Activated CD8-positive, alpha-beta memory T cell treated with anti-CD3 and anti-CD28 coated beads for 24 hours (primary cell): ENCODE measurements at regions not wholly inside any gene's neighbourhood (a gene's known extent, or its start where the extent isn't known, plus 50 kb on each side); places are given as distances from the start of the nearest gene placed in this dataset.

Experiments used
- DNase-seq: peaks from one replicate; pipeline ENCODE4 v3.0.0-alpha.2; 2020

GRCh38 chr11:95375451-95375850 is 144.4 kb upstream of the SESN3 start:
- DNase-seq: no peak

GRCh38 chr11:95374105-95374504 is 143.1 kb upstream of the SESN3 start:
- DNase-seq: no peak

DNA sequence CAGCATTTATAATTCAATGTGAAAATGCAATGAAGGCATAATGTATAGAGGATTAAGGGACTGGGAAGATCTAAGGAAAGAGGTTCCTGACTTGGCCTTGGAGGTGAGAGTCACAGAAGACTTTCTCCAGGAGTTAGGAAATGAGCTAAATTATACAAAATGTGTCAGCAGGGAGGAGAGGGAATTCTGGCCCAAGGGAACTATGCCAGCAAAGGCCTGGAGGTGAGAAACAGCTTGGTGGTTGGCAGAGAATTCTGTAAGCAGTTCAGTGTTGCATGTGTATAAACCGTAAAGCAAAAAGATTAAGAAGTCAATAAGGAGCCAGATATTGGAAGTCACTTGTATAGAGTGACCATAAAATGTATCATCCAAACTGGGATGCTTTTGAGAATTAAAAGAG is 142.2 kb upstream of the SESN3 start:
- DNase-seq: no peak

GRCh38 chr11:95372097-95372656 is 141.2 kb upstream of the SESN3 start:
- DNase-seq: no peak

DNA sequence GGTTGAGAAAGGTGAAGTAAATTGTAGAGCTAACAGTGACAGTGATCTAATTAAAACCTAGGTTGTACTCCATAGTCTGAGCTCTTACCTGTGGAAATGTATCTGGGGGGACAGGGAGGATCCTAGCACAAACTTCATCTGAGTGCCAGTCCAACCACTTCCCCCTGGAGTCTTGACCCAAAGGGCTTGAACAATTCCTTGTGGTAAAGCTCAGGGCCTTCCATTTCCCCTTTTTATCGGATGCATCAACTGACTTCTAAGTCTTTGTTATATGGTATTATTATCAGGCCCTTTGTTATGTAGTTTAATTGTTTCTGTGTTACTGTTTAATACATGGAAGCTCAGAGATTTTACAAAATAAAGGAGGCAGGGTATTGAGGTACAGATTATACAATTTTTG is 140.2 kb upstream of the SESN3 start:
- no peak for DNase-seq

- DNase-seq: no peak
Measured at GRCh38 chr11:95367726-95368125, 136.7 kb upstream of the SESN3 start.

DNA sequence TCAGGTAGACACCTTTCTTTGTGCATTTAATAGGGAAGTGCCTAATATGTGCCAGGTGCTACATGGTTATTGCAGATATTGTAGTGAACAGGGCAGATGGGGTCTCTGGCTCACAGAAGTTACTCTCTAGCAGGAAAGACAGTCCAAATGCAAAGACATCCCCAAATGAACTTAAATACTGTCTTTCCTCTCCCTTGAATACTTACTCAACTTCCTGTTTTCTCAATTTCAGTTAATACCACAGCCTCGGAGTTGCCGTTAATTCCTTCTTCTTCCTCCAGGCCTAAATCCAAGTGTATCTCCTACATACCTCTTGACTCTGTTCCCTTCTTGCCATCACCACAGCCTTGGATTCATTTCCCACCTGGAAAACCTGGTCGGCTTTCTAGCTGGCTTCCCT is 134.3 kb upstream of the SESN3 start:
- DNase-seq: no peak

- no peak for DNase-seq
Measured at GRCh38 chr11:95364324-95365295, 133.6 kb upstream of the SESN3 start.

- DNase-seq: no peak
Measured at GRCh38 chr11:95363708-95364107, 132.7 kb upstream of the SESN3 start.

DNA sequence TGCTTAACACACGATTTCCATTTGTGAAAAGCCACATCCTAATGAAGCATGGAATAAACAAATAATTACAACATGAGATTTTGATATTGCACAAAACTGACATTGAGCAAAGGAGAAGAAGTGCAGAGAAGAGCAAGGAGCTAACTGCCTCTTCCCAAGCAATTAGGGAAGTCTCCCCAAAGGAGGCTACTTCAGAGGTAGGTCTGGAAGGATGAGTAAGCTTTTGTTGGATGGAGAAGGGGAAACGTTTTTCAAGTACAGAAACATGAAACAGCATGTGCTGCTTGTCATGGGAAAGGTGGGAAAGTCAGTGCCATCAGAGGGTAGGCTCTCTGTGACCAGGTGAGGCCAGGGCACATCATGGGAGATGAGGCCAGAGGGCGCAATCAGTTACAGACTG is 132.2 kb upstream of the SESN3 start:
- no peak for DNase-seq

GRCh38 chr11:95361180-95361579 is 130.2 kb upstream of the SESN3 start:
- DNase-seq: no peak

DNA sequence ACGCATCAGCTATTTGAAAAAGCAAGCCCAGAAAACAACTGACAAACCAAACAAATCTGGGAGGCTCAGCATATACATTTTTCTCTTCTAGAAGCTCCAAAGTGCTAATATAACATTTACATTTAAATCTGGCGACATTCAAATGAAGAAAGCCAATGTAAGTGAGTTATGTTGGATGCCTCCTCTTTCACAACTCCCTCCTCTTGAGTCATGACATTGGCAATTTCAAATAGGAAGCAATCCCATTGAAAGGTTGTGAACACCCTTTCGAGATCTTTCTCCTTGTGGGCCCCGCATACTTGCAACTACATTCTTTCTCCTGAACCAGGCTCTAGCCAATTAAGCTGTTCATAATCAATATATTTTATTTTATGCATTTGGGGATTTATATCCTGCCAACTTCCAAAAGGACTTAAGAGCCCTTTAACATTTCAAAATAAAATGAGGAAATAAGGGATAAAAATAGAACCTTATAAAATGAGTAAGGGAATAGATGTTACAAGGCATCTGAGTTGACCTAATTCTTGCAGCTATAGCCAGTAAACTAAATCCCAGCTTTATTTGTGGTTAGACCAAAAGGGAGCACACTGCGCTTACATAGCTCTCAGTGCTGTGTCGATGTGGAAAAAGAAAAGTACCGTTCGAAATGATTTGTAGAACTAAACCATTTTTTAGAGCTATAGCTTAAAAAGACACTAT is 129.5 kb upstream of the SESN3 start:
- DNase-seq: no peak

DNA sequence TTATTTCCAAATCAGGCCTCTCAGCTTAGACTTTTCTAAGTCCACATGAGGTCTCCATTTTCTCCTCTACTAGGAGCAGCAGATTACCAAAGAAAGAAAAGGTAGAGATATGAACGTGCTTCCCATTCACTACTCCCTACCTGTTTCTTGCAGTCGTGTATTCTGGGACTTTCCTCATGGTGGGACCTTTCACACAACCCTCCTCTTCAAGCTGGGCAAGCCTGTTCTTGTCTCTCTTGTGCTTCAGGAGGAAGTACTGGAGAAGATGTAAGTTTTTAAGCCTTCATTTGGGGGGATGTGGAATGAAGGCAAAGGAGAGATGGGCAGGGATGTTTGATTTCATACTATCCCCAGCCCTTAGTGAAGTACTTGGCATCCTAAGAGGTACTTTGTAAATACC is 128.8 kb upstream of the SESN3 start:
- DNase-seq: no peak

GRCh38 chr11:95359341-95359663 is 128.3 kb upstream of the SESN3 start:
- no peak for DNase-seq

DNA sequence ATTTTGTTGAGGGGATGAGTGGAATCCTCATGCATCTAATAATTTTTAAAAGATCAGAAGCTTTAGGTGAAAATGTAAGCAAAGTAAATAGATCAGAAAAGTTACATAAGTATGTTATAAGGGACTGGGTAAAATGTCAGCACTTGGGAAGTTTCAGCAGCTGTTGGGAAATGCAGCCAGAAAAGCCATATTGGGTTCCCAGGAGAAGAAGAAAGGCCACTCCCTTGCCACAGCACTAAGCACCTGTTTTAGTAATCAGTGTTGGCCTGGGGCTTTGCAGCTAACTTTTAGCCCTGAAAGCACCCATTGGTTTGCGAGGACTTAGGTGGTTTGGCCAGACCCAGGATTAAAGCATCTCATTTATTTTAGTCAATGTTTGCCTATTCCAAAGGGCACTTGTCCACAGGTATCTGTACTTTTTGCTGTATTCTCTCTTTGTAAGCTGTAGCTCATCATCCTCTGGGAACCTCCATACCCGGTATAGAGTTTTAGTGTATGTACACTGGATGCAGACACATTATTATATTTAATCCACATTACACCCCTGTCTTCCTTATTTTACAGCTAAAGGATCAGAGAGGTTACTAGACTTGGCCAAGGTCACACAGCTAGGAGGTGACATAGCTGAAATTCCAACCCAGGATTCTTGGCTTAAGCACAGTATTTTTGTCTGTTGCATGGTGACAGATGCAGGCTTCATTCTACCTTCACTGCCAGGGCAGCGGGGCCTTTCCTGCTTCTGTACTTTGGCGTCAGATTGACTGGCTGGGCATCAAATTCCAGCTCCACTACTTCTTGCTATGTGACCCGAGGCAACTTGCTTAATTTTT is 127.7 kb upstream of the SESN3 start:
- no peak for DNase-seq

- no peak for DNase-seq
Measured at GRCh38 chr11:95354304-95354703, 123.3 kb upstream of the SESN3 start.

- no peak for DNase-seq
Measured at GRCh38 chr11:95353706-95354105, 122.7 kb upstream of the SESN3 start.

DNA sequence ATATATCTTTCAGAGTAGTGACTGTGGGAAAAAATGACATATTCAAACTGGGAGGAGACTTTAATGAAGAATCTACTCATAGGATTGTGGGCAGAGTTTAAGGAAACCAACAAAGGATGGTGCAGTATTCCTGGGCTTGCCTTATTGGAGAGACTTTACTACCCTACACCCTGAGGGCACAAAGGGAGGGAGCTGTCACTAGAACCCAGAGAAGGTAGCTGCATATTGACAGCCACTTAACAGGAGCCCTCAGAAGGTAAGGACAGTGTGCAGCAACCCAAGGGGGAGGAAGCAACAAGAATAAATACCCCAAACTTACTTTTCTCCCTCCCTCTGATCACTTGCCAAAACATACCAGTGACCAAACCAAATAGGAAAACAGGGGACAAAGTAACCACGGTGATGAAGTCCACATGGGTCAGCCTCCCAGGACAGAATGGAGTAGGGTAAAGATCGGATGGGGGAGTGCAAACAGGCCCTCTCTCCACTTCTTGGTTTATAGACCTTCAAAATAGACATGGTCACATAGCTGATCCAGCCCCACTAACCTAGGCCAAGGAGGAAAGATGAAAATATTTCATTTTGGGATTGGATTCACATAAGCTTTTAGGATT is 121.8 kb upstream of the SESN3 start:
- DNase-seq: no peak

DNA sequence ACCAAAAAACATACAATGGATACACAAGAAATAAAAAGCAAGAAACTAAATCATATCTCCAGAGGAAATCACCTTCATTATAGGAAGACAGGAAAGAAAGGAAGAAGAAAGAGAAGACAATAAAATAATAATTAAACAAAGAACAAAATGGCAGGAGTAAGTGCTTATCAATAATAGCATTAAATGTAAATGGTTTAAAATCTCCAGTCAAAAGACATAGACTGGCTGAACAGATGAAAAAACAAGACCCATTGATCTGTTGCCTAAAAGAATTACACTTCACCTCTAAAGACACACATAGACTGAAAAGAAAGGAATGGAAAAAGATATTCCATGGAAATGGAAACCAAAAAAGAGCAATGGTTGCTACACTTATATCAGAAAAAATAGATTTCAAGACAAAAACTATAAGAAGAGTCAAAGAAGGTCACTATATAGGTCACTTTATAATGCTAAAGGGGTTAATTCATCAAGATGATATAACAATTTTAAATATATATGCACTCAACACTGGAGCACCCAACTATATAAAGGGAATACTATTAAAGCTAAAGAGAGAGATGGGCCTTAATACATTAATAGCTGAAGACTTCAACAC is 118.4 kb upstream of the SESN3 start:
- no peak for DNase-seq

GRCh38 chr11:95346265-95346664 is 115.3 kb upstream of the SESN3 start:
- DNase-seq: no peak

DNA sequence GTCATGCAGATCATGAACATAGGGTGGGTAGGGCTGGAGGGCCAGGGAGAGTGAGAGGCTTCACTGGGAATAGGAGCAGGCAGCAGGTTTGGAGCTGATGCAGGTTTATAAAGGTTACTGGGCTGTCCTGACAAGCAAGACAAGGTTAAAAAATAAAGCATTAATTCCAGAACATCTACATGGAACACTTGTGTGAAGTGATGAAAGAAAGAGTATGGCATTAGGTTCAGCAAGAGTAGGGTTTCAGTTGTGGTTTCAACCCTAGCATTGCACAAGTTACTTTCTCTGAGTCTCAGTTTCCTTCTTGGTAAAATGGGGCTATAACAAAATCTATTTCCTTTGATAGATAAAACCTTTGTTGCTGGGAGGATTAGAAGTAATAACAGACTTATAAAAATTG is 114.6 kb upstream of the SESN3 start:
- DNase-seq: no peak

DNA sequence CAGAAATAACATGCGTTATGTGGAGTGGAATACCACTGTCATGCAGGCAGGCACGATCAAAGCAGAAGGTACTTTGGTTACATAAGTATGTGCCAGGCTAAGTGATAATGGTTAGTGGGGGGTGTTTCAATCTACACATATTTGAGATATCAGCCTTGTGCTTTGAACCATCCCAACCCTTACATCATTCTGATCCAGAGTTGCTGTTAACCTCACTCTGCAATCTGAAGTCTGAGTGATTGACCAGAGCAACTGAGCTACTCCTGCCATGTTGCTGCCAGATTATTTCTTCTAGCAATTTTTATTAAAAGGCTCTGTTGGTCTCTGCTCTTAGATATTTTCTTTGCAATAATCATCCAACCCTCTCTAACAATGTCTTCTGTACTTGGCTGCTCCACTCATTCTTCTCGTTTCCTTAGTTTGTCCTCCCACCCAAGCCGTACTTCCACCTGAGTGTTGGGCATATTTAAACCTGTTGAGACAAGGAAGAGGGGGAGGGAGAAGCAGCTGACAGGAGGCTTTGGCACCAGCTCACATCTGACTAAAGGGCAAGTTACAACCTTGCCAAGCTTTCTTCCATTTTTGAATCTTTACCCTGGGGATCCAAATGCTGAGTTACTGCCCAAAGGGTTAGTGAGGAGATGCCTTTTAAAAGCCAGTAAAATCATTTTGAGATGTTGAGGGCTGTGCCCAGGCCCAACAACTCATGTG is 114.1 kb upstream of the SESN3 start:
- DNase-seq: no peak
